HAP-1 (cell line): ENCODE measurements at regions not wholly inside any gene's neighbourhood (a gene's known extent, or its start where the extent isn't known, plus 50 kb on each side); places are given as distances from the start of the nearest gene placed in this dataset.

Experiments used
- DNase-seq, 2 experiments: peaks; one replicate each; pipeline ENCODE4 v3.0.0-alpha.2; 2016 to 2020; ENCODE audit warnings: low spot score in 2 of 2
- H3K27me3 ChIP-seq: fragments of 250-450 bp; sonication (Bioruptor Pico); 2 replicates; pipeline ENCODE4 v1.5.1; 2020; ENCODE audit warnings: low read depth, mild to moderate bottlenecking, moderate library complexity
- H3K36me3 ChIP-seq: fragments of 250-450 bp; sonication (Bioruptor Pico); replicated peaks from 2 replicates; pipeline ENCODE4 v1.5.1; 2020; ENCODE audit warnings: mild to moderate bottlenecking
- H3K4me1 ChIP-seq: fragments of 250-450 bp; sonication (Bioruptor Pico); 2 replicates; pipeline ENCODE4 v1.5.1; 2020; ENCODE audit warnings: mild to moderate bottlenecking
- H3K4me3 ChIP-seq: fragments of 250-450 bp; sonication (Bioruptor Pico); 2 replicates; pipeline ENCODE4 v1.5.1; 2020; ENCODE audit warnings: mild to moderate bottlenecking, moderate library complexity
- H3K9me3 ChIP-seq: fragments of 250-450 bp; sonication (Bioruptor Pico); 2 replicates; pipeline ENCODE4 v1.5.1; 2020; ENCODE audit warnings: mild to moderate bottlenecking, moderate library complexity
- in situ Hi-C: fragments of 300-500 bp; cut with MboI; formaldehyde crosslinking; loops from 3 replicates; pipeline ENCODE4 v1.14.3; 2020; ENCODE audit warnings: low sequenced_read_pairs, inconsistent platforms, mixed read lengths

DNA sequence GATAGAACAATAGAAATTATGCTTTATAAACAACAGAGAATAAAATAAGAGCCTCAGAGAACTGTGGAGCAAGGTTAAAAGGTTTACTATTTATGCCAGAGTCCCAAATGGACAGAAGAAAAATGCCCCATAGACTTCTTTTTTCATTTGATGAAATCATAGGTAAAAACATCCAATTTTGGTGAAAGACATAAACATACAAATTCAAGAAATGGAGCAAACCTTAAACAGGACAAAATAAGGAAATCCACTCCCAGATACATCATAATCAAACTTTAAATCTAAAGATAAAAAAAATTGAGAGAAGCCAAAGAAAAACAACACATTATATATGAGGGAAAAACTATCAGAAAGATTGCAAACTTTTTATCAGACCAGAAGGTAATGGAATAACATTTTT lies 182.8 kb downstream of the GADD45G start:
- no peaks in the 10 kb centered on the region for H3K4me1 ChIP-seq
- no peaks in the 10 kb centered on the region for H3K36me3 ChIP-seq
- H3K9me3 ChIP-seq, result no peaks in the 10 kb centered on the region
- H3K4me3 ChIP-seq, result no peak overlapping the region
- no peaks in the 10 kb centered on the region for H3K27me3 ChIP-seq
- in situ Hi-C loops, result no loop called here
- no peak for DNase-seq

DNA sequence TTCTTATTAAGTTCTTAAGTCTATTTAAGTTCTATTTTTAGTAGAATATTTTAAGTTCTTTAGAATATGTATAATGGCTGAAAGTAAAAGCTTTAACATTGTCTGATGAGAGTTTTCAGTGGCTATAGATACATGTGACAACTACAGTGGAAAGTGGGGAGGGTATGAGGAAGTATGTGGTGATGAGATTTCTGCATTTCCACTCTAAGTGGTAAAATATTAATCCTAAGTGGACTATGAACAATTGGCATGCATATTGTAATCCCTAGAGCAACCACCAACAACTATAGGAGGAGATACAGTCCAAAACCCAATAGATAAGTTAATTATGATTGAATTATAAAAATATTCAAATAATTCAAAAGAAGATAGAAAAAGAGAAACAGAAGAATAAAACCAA lies 183.6 kb downstream of the GADD45G start:
- Histone ChIP-seq H3K4me1 (no peaks in the 10 kb centered on the region), H3K4me3 (no peak overlapping the region), H3K36me3 (no peaks in the 10 kb centered on the region), H3K9me3 (no peaks in the 10 kb centered on the region), H3K27me3 (no peaks in the 10 kb centered on the region)
- in situ Hi-C loops, result no loop called here
- DNase-seq, result no peak

DNA sequence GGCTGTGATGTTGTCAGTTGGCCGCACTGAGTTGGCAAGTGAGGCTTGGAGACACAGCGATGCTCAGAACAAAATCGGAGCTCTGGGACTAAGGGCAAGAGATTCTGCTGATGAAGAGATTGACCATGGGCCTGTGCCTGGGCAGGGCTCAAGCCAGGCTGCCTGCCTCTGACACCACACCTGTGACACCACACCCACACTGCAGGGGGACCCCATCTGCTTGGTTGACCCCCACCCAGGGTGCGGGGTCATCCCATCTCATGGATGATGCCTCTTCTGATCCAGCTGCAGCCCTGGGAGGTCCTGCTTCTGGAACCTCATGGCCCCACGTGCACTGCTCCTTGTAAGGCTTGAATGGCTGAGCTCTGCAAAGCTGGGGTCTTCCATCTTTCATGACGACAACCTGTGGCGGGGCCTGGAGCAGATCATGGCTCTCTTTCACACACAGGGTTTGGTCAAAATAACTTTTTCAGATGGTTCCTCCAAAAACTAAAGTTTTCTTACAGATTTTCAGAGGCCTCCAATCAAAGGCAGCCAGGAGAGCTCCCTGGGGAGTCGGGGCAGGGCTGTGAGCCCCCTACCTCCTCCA lies 185.2 kb downstream of the GADD45G start:
- in situ Hi-C loops, result no loop called here
- no peaks in the 10 kb centered on the region for H3K4me1 ChIP-seq
- DNase-seq, result no peak
- H3K9me3 ChIP-seq, result no peaks in the 10 kb centered on the region
- H3K36me3 ChIP-seq, result no peaks in the 10 kb centered on the region
- no peak overlapping the region for H3K4me3 ChIP-seq
- H3K27me3 ChIP-seq, result no peaks in the 10 kb centered on the region

DNA sequence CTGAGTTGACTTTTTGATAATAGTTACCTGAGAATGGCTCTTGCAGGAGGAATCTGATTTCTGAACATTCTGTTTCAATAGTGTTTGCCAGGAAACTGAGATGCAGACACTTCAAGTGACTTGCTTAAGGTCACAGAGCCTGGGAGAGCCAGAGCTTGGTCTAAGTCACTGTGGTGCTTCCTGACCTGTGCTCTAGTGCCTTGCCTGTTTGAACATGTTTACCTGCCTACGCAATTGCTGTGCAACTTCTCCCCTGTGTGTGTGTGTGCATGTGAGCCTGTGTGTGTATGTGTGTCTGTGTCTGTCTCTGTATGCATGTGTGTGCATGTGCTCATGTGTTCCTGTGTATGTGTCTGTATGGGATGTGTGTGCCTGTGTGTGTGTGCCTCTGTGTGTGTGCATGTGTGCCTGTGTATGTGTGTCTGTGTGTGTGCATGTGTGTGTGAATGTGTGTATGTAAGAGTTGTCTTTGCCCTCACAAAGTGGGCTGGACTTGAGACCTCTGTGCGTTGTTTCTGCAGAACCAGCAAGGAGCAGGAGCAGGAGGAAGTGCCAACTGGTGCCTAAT lies 185.8 kb downstream of the GADD45G start:
- Histone ChIP-seq H3K36me3 (no peaks in the 10 kb centered on the region), H3K4me1 (no peaks in the 10 kb centered on the region), H3K4me3 (no peak overlapping the region), H3K27me3 (no peaks in the 10 kb centered on the region), H3K9me3 (no peaks in the 10 kb centered on the region)
- DNase-seq, result no peak
- in situ Hi-C loops, result no loop called here

DNA sequence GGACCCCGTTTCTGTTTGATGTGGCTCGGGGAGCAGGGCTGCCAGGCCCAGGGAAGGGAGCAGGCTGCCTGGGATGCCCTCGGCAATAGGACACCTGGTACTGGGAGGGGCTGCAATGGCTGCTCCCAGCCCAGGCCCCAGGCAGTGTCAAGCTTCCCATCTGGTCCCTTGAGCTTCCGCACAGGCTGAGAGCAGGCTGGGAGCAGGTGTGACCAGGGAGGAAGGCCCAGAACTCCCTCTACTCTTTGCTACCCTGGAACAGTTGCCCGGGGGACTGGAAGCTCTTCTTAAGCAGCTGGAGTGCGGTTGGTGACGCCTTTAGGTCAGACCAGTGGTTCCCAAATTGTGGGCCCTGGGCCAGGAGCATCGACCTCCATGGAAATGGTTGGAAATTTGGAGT lies 186.9 kb downstream of the GADD45G start:
- H3K9me3 ChIP-seq, result no peaks in the 10 kb centered on the region

DNA sequence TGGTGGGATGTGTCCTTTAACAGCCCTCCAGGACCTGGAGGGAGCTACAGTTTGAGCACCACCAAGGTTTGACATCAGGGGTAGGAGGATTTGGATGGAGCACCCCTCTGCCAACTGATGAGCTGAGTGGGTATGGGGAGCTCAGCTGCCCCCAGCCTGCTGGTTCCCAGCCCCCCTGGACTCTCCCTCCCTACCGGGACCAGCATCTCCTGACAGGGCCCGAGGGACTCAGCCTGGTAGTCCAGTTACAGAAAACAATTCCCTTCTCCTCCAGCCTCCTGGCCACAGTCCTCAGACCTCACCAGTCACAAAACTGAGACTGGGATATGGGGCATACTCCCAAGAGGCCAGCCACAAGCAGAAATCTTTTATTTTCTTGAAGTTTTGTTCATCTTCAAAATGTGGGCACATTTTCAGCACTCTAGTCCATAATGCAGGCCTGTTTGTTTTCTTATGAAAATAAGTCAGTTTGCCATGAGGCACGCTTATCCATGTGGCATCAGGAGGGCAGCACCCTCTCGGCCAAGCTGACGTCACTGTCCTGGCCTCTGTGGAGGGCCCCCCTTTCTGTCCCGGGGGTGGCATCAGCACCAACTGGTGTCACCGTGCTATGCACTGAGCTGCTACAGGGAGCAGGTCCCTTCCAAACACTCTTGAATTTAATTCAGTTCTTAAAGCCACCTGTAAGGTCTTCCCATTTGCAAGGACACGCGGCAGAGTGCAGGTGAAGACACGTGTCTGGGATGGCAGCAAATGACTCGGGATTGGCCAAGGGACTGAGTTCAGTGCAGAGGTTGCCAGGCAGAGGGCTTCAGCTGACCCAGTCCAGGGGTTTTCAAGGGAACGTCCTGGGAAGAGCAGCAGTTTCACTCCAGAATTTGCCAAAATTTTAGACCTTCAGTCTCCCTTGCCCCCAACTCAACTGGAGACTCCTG lies 187.6 kb downstream of the GADD45G start:
- in situ Hi-C loops, result no loop called here
- Histone ChIP-seq H3K27me3 (no peaks in the 10 kb centered on the region), H3K36me3 (no peaks in the 10 kb centered on the region), H3K4me1 (no peaks in the 10 kb centered on the region), H3K9me3 (no peaks in the 10 kb centered on the region), H3K4me3 (no peak overlapping the region)
- no peak for DNase-seq

More for the DNA sequence above, 186.9 kb downstream of the GADD45G start:
- DNase-seq, result no peak
- in situ Hi-C loops, result no loop called here
- Histone ChIP-seq H3K4me3 (no peak overlapping the region), H3K4me1 (no peaks in the 10 kb centered on the region), H3K27me3 (no peaks in the 10 kb centered on the region), H3K36me3 (no peaks in the 10 kb centered on the region)

DNA sequence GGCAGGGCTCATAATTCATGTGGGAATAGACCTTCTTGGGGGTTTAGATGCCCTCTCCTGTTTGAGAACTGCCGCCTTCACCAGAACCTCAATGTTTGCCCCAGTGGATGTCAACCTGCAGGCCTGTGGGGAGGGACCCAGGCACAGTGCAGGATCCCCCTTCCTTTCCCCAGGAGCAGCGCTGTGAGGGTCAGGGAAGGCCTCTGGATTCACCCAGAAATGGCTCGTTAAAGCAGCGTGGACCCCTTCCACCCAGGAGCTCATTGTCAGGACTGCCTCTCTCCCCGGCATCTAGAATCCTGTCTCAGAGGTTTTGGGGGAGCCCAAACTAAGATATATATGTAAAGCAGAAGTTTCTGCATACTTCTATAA lies 188.3 kb downstream of the GADD45G start:
- Histone ChIP-seq H3K4me1 (no peaks in the 10 kb centered on the region), H3K4me3 (no peak overlapping the region), H3K9me3 (no peaks in the 10 kb centered on the region), H3K27me3 (no peaks in the 10 kb centered on the region), H3K36me3 (no peaks in the 10 kb centered on the region)
- DNase-seq, result no peak
- in situ Hi-C loops, result no loop called here

DNA sequence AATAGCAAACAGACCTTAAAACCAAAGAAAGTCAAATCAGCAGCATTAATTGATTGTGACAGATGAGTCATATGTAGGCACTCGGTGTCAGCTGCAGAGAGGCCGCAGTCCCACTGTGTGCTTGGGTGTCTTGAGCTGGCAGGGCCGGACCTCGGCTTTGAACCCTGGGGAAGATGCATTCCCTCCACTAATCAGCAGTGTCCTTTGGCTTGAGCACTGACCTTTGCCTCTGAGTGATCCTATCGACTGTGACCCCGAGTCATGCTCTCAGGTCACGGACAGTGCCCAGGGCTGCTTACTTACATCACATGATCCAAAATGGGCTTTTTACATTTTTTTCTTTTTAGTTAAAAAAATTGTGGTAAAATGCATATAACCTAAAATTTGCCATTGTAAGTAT lies 188.7 kb downstream of the GADD45G start:
- no peaks in the 10 kb centered on the region for H3K36me3 ChIP-seq
- no peak overlapping the region for H3K4me3 ChIP-seq
- DNase-seq, result no peak
- no peaks in the 10 kb centered on the region for H3K27me3 ChIP-seq
- in situ Hi-C loops, result no loop called here
- no peaks in the 10 kb centered on the region for H3K4me1 ChIP-seq
- H3K9me3 ChIP-seq, result no peaks in the 10 kb centered on the region

DNA sequence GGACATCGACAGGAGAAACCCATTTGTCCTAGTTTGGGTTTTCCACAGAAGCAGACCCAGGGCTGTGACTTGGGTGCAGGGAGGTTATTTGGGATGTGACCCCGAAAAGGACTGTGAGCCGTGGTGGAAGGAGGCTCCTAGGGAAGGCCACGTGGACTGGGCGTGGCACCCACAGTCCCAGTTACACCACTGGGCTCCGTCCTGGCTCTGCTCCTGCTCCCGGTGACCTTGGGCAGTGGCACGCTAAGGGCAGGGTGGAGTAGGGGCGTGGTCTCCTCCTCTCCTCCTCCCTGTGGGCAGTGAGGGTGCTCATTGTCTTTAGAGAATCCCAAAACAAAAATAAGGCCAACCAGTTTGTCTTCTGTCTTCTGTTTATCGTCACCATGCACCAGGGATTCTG lies 190.1 kb downstream of the GADD45G start:
- H3K4me3 ChIP-seq, result no peak overlapping the region
- no peaks in the 10 kb centered on the region for H3K36me3 ChIP-seq
- in situ Hi-C loops, result no loop called here
- H3K27me3 ChIP-seq, result no peaks in the 10 kb centered on the region
- H3K4me1 ChIP-seq, result no peaks in the 10 kb centered on the region
- DNase-seq, result no peak
- H3K9me3 ChIP-seq, result no peaks in the 10 kb centered on the region

DNA sequence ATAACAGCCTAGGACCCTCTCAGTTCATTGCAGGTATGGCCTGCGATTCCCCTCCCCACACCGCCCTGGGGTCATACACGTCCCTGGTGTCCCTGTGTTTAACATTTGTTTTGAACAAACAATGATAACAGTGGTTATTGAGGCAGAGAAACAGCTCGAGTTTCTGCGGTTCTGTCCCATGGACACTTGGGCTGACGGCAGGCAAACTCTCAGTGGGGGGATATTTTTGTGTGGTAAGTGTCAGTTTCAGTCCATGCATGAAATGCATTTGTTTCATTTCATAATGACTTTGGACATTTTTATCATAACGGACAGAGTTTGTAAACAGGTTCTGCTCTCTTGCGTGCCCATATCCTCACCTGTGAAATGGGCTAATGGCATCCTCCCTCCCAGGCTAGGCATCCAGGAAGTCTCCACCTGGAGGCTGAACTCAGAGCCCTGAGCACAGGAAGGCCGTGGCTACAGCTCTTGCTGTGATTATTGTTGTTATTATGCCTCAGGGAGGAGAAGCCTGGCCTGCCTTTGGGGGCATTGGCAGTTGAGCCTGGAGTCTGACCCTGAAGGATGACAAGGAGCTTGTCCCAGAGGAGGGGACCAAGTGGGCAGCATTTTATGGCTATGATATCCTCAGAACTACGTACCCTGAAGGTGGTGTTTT lies 190.9 kb downstream of the GADD45G start:
- Histone ChIP-seq H3K9me3 (no peaks in the 10 kb centered on the region), H3K36me3 (no peaks in the 10 kb centered on the region), H3K4me1 (no peaks in the 10 kb centered on the region), H3K27me3 (no peaks in the 10 kb centered on the region), H3K4me3 (no peak overlapping the region)
- in situ Hi-C loops, result no loop called here
- no peak for DNase-seq

DNA sequence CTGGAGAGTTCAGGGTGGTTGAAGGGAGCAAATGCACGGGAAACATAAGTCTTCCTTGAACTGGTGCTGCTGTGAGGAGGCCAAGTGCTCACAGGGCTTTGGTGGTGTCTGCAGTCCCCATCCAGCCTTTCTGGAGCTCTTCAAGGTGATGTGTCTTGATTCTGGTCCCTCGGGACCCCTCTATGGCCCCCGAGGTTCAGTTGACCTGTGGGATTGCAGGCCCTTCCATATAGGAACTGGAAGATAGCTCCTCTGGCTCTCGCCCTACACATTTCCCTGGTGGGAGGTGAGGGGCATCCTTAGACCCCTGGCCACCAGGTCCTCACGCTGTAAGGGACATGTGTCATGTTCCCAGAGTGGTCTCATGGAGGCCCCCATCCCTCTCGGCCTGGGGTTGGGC lies 191.8 kb downstream of the GADD45G start:
- in situ Hi-C loops, result no loop called here
- Histone ChIP-seq H3K9me3 (no peaks in the 10 kb centered on the region), H3K4me1 (no peaks in the 10 kb centered on the region), H3K36me3 (no peaks in the 10 kb centered on the region), H3K4me3 (no peak overlapping the region), H3K27me3 (no peaks in the 10 kb centered on the region)
- DNase-seq, result no peak

DNA sequence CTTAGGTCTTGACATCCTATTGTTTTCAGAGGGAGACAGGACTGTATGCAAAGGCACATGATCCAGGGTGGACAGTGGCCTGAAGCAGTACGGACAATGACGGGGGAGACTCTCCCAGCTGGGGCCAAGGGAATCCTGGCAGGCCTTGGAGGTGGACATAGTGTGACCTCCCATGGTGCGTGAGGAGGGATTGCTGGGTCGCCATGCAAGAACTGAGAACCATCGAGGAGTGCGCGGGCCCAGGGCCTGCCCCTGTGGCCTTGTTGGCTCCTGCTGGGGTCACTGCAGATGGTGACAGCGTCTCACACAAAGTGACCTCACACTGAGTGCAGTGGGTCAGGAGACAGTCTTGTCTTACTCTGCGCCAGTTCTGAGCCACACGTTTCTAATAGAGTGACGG lies 192.4 kb downstream of the GADD45G start:
- Histone ChIP-seq H3K36me3 (no peaks in the 10 kb centered on the region), H3K4me3 (no peak overlapping the region), H3K4me1 (no peaks in the 10 kb centered on the region), H3K9me3 (no peaks in the 10 kb centered on the region), H3K27me3 (no peaks in the 10 kb centered on the region)
- in situ Hi-C loops, result no loop called here
- DNase-seq, result no peak

DNA sequence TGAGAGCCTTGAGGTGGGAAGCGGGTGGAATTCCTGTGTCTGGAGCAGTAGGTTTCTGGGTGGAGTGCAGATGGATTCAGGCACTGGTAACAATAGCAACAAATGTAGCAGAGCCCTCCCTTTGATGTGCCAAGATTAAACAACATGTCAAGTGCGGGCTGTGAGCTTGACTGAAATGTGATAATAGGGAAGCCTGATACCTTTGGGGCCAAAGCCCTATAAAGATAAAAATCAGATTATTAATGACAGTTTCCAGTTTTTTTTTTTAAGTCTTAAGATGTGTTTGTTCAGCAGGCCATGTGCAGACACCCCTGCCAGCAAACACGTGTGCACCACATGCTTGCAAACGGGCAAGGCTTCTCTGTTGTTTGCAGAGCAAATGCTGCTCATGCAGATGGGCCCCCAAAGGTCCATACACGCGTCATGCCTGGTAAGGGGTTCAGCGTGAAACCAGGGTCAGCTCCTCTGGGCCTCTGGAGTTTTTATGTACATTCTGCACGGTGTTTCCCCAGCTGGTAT lies 193.2 kb downstream of the GADD45G start:
- Histone ChIP-seq H3K4me1 (no peaks in the 10 kb centered on the region), H3K27me3 (no peaks in the 10 kb centered on the region), H3K36me3 (no peaks in the 10 kb centered on the region), H3K4me3 (no peak overlapping the region), H3K9me3 (no peaks in the 10 kb centered on the region)
- in situ Hi-C loops, result no loop called here
- no peak for DNase-seq
